ENCODE measurements at regions not wholly inside any gene's neighbourhood (a gene's known extent, or its start where the extent isn't known, plus 50 kb on each side); places are given as distances from the start of the nearest gene placed in this dataset.

- no peak for ATAC-seq (ENCODE audit: insufficient read depth, low FRiP score)
- peaks cover 0 to 3% (median 0%) of the 10 kb centered on the region in 4 donors for H3K9me3 ChIP-seq (ENCODE audit: control insufficient read depth in 4 of 4, insufficient read depth in 3 of 4, low read length in 3 of 4)
- no peak for DNase-seq
- H3K4me3 ChIP-seq: no peak overlapping the region
- no peaks in the 10 kb centered on the region for H3K27me3 ChIP-seq (ENCODE audit: control insufficient read depth in 3 of 3, insufficient read depth in 3 of 3, low read length in 2 of 3)
- no peaks in the 10 kb centered on the region for H3K36me3 ChIP-seq (ENCODE audit: control insufficient read depth in 4 of 4, insufficient read depth in 4 of 4, low read length in 4 of 4)
- WGBS, 2 donors: 73 to 88% methylated on average over 6 of the region's 6 CpGs
- no peaks in the 10 kb centered on the region for H3K4me1 ChIP-seq (ENCODE audit: control insufficient read depth in 5 of 5, insufficient read depth in 5 of 5, low read length in 5 of 5)
- no peak overlapping the region for H3K9ac ChIP-seq (ENCODE audit: insufficient read depth in 1 of 2, low read length in 2 of 2)
- no peak overlapping the region for H3K27ac ChIP-seq (ENCODE audit: low read depth in 1 of 2, low read length in 1 of 2)
- no peak for TF ChIP-seq CTCF (IDR thresholded peaks at IDR 0.05; ENCODE audit: control extremely low read depth, extremely low read depth)
Measured at GRCh38 chr5:17882760-17883488, 248.7 kb downstream of the TAF11L14 start.

GRCh38 chr5:17888155-17888554, 253.9 kb downstream of the TAF11L14 start:
- Histone ChIP-seq H3K27ac (ENCODE audit: low read depth in 1 of 2, low read length in 1 of 2) (no peak overlapping the region), H3K27me3 (ENCODE audit: control insufficient read depth in 3 of 3, insufficient read depth in 3 of 3, low read length in 2 of 3) (no peaks in the 10 kb centered on the region), H3K4me3 (no peak overlapping the region), H3K4me1 (ENCODE audit: control insufficient read depth in 5 of 5, insufficient read depth in 5 of 5, low read length in 5 of 5) (no peaks in the 10 kb centered on the region), H3K9me3 (ENCODE audit: control insufficient read depth in 4 of 4, insufficient read depth in 3 of 4, low read length in 3 of 4) (peaks cover 0 to 1% (median 0%) of the 10 kb centered on the region in 4 donors), H3K9ac (ENCODE audit: insufficient read depth in 1 of 2, low read length in 2 of 2) (no peak overlapping the region), H3K36me3 (ENCODE audit: control insufficient read depth in 4 of 4, insufficient read depth in 4 of 4, low read length in 4 of 4) (no peaks in the 10 kb centered on the region)
- no peak for DNase-seq
- TF ChIP-seq CTCF (IDR thresholded peaks at IDR 0.05; ENCODE audit: control extremely low read depth, extremely low read depth): no peak
- ATAC-seq (ENCODE audit: insufficient read depth, low FRiP score): no peak

GRCh38 chr5:17890501-17890900, 256.2 kb downstream of the TAF11L14 start:
- no peak for ATAC-seq (ENCODE audit: insufficient read depth, low FRiP score)
- 82 to 83% methylated on average over 3 of the region's 3 CpGs for WGBS, 2 donors
- H3K4me3 ChIP-seq: no peak overlapping the region

More at GRCh38 chr5:17890501-17890900, 256.2 kb downstream of the TAF11L14 start:
- DNase-seq: no peak
- TF ChIP-seq CTCF (IDR thresholded peaks at IDR 0.05; ENCODE audit: control extremely low read depth, extremely low read depth): no peak
- Histone ChIP-seq H3K36me3 (ENCODE audit: control insufficient read depth in 4 of 4, insufficient read depth in 4 of 4, low read length in 4 of 4) (no peaks in the 10 kb centered on the region), H3K9ac (ENCODE audit: insufficient read depth in 1 of 2, low read length in 2 of 2) (no peak overlapping the region), H3K4me1 (ENCODE audit: control insufficient read depth in 5 of 5, insufficient read depth in 5 of 5, low read length in 5 of 5) (no peaks in the 10 kb centered on the region), H3K9me3 (ENCODE audit: control insufficient read depth in 4 of 4, insufficient read depth in 3 of 4, low read length in 3 of 4) (peaks cover 0 to 3% (median 0%) of the 10 kb centered on the region in 4 donors), H3K27me3 (ENCODE audit: control insufficient read depth in 3 of 3, insufficient read depth in 3 of 3, low read length in 2 of 3) (no peaks in the 10 kb centered on the region), H3K27ac (ENCODE audit: low read depth in 1 of 2, low read length in 1 of 2) (no peak overlapping the region)
